Spinal cord (tissue), 9 donors: ENCODE measurements at regions not wholly inside any gene's neighbourhood (a gene's known extent, or its start where the extent isn't known, plus 50 kb on each side); places are given as distances from the start of the nearest gene placed in this dataset.
A peak's percentile ranks its signal among the peaks of the same experiment; 100 is the strongest.

ENCODE experiments used
- DNase-seq, 6 donors: peaks; one replicate each; pipeline versions ENCODE4 v3.0.0 to v3.0.0-alpha.2; 2013 to 2015; ENCODE audit warnings: low spot score in 6 of 6, low read depth in 4 of 6
- H3K27ac ChIP-seq: one replicate; pipeline ENCODE4 v1.5.1; 2013; ENCODE audit warnings: low read depth, low read length, control low read depth
- H3K27me3 ChIP-seq: one replicate; pipeline ENCODE4 v1.6.1; 2013; ENCODE audit warnings: low read length; ENCODE audit not compliant: control insufficient read depth, insufficient read depth
- H3K36me3 ChIP-seq: one replicate; pipeline ENCODE4 v1.6.1; 2013; ENCODE audit warnings: low read length; ENCODE audit not compliant: control insufficient read depth, insufficient read depth
- H3K4me1 ChIP-seq: one replicate; pipeline ENCODE4 v1.6.1; 2013; ENCODE audit warnings: low read length; ENCODE audit not compliant: control insufficient read depth, insufficient read depth
- H3K4me3 ChIP-seq: one replicate; pipeline ENCODE4 v1.5.1; 2013; ENCODE audit warnings: low read depth, low read length, control low read depth
- H3K9me3 ChIP-seq: one replicate; pipeline ENCODE4 v1.6.1; 2013; ENCODE audit warnings: low read length; ENCODE audit not compliant: control insufficient read depth, insufficient read depth
- WGBS: methylation state at CpG from one replicate; pipeline ENCODE4 v1.1.5; 2013; ENCODE audit warnings: missing lambda C conversion rate; ENCODE audit not compliant: insufficient coverage; 5-methylcytosine and 5-hydroxymethylcytosine counted together
- donor health status: healthy.

DNA sequence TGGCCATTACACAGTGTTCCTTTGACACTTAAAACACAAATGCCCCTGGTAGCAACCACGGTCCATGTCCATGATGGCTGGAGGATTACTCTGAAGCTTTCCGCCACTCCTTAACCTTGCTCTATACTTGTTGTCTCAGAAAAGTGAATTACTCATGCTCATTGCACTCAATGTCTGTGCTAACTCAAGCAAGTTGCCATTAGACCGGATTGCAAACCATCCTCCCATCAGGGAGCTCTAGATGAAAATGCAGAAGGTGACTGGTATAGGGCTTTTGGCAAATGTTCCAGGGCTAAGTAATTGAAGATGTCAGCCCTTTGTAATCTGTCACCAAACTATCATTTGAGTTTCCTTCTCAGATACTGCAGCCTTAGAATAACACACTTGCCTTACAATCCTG, 1288.3 kb upstream of the B3GALT2 start:
- Histone ChIP-seq H3K4me1 (no peaks in the 10 kb centered on the region), H3K36me3 (no peaks in the 10 kb centered on the region), H3K4me3 (no peak overlapping the region), H3K9me3 (no peaks in the 10 kb centered on the region), H3K27ac (no peak overlapping the region), H3K27me3 (no peaks in the 10 kb centered on the region)
- DNase-seq = peak in 4 of 6 donors; percentile 7 to 58 (median 30)
- 13% methylated on average over 1 of the region's 3 CpGs for WGBS

DNA sequence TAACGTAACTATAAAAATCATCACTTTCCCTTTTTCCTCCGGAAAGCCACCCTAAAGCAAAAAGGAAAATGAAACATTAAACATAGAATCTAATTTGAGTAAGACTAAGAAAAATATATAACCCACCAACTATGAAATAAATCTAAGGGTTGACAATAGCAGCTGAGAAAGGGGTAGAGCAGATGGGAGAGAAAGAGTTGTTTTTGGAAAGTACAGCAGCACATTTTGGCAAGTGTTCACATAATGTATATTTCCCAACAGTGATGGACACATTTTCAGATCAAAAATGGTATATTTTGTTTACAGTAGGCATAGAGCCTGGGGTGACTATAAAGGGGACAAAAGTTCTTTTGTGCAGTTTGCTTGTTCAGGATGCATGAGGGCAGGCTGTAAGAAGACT, 1287.4 kb upstream of the B3GALT2 start:
- H3K27me3 ChIP-seq = no peaks in the 10 kb centered on the region
- DNase-seq = peak in 1 of 6 donors; percentile 64
- H3K4me3 ChIP-seq = no peak overlapping the region
- H3K4me1 ChIP-seq = no peaks in the 10 kb centered on the region
- no peaks in the 10 kb centered on the region for H3K36me3 ChIP-seq
- H3K9me3 ChIP-seq = no peaks in the 10 kb centered on the region
- H3K27ac ChIP-seq = no peak overlapping the region
- no CpG with 5 or more reads among the region's 2 CpGs for WGBS

DNA sequence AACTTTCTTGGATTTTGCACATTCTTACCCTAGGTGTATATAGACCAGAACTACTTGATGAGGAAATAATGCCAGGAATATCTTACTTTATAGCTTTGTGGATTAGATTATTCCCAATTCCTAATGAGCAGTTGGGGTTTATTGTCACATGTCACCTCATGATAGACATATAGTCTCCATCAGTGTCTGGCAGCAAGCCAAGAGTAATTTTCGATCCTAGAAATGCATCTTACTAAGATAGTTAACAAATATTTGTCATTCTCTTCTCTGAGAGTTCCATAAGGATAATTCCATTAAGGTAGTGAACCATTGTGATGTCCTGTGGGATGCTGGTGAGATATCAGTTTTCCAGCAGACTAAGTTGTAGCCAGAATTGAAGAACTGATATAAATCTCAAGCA, 1282.9 kb upstream of the B3GALT2 start:
- DNase-seq = no peak
- WGBS = no CpG with 5 or more reads among the region's 1 CpG
- Histone ChIP-seq H3K27ac (no peak overlapping the region), H3K4me3 (no peak overlapping the region), H3K4me1 (no peaks in the 10 kb centered on the region), H3K9me3 (no peaks in the 10 kb centered on the region), H3K36me3 (no peaks in the 10 kb centered on the region), H3K27me3 (no peaks in the 10 kb centered on the region)

DNA sequence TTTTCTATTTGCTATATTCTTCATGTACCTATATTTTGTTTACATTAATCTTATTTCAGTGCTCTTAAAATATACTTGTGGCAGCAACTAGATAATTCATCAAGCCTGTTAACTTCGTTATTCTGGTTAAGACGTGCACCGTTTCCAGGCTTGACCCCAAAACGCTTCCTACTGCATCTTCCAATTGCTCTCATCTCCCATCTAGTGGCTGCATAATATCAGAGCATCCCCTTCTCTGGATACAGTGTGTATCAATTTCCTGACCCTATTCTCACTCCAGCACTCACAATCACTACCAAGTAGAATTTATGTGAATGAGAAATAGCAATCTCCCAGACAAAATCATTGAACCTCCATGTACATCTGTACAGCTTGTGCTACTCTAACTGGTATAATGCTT, 1280.3 kb upstream of the B3GALT2 start:
- no peak for DNase-seq
- 27% methylated on average over 3 of the region's 4 CpGs for WGBS
- Histone ChIP-seq H3K36me3 (no peaks in the 10 kb centered on the region), H3K9me3 (no peaks in the 10 kb centered on the region), H3K27me3 (no peaks in the 10 kb centered on the region), H3K4me3 (no peak overlapping the region), H3K27ac (no peak overlapping the region), H3K4me1 (no peaks in the 10 kb centered on the region)

DNA sequence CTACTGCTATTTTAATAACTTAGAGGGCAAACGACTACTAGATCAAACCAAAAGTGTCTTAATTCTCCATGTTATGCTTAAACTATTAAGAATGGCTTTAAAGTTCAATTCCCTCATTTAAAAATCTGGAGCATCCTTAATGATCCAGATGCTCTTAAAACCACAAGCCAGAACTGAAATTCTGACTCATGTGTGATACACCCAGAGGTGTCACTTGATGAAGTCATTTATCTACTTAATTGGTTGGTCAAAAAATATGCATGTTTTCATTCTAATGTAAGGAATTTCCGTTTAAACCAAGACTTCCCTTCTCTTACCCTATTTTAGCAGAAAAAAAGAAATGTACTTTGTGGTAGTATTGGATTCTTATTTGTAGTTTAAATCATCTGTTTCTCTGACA, 1261.2 kb upstream of the B3GALT2 start:
- no peak overlapping the region for H3K4me3 ChIP-seq
- H3K36me3 ChIP-seq = no peaks in the 10 kb centered on the region
- no peaks in the 10 kb centered on the region for H3K9me3 ChIP-seq
- no peak for DNase-seq
- no peaks in the 10 kb centered on the region for H3K27me3 ChIP-seq
- H3K27ac ChIP-seq = no peak overlapping the region
- H3K4me1 ChIP-seq = no peaks in the 10 kb centered on the region
- no CpG with 5 or more reads among the region's 2 CpGs for WGBS

DNA sequence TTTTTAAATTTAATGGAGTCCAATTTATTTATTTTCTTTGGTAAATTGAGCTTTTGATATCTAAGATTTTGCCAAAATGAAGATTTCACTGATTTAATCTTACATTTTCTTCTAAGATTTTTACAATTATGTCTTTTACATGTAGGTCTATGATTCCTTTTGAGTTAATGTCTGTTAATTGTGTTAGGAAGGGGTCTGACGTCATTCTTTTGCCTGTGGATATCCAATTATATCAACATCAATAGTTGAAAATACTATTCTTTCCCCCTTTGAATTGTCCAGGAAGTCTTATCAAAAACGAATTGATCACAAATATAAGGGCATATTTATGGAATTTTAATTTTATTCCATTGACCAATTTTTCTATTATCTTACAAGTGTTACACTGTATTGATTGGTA, 1258.8 kb upstream of the B3GALT2 start:
- no peak for DNase-seq
- H3K9me3 ChIP-seq = no peaks in the 10 kb centered on the region
- WGBS = no CpG with 5 or more reads among the region's 2 CpGs
- H3K4me1 ChIP-seq = no peaks in the 10 kb centered on the region
- no peak overlapping the region for H3K27ac ChIP-seq
- H3K4me3 ChIP-seq = no peak overlapping the region
- H3K27me3 ChIP-seq = no peaks in the 10 kb centered on the region
- H3K36me3 ChIP-seq = no peaks in the 10 kb centered on the region

DNA sequence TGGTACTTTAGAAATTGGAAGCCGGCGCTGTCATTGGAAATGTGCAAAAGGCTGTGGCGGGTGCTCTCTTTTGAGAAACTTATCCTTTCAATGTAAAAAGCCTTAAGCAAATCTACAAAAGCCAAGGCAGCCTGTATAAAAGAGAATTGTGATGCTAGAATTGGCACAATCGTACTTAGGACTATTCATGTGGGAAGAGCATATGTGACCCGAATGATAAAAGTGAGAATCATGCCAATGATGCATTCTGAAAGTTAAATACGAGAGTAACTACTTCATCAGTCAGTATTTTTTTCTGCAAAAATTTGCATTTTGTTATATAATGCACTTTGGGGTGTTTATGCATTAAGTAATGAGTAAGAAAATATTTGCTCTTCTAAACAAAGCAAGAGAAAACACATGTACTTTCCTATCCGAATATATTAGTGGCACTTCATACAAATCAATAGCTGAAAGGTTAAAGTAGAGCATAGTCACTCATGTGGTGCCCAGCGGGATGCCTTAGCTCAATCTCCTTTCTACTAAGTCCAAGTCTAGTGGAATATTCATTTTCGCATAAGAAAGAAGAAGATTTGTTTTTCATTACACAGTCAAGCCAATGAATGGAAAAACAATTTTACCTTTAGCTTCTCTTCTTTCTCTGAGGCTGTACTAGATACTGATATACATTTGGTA, 1256.6 kb upstream of the B3GALT2 start:
- DNase-seq = peak; percentile 46 to 91 (median 59)
- Histone ChIP-seq H3K4me3 (no peak overlapping the region), H3K27me3 (no peaks in the 10 kb centered on the region), H3K27ac (peak overlapping the region; percentile 59), H3K4me1 (no peaks in the 10 kb centered on the region), H3K36me3 (no peaks in the 10 kb centered on the region), H3K9me3 (no peaks in the 10 kb centered on the region)
- no CpG with 5 or more reads among the region's 9 CpGs for WGBS

DNA sequence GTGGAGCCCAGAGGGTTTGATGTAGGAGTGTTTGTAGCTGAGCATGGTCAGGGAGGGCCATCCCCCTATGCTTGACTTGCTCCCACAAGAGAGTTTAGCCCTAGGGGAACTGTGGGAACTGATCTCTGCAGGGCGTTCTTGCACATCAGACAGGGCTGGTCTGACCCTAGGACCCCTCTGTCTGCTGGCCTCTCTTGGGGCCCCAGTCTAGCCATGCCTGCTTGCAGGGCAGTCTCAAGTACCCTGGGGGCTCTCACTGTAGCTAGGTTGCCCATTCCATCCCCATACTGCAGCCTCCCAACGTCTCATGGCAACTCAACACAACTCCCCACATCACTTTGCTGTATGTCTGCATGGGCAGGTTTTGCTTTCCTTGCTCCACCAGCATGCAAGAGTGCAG, 1250.7 kb upstream of the B3GALT2 start:
- 90% methylated on average over 2 of the region's 2 CpGs for WGBS
- DNase-seq = no peak
- Histone ChIP-seq H3K9me3 (no peaks in the 10 kb centered on the region), H3K4me1 (no peaks in the 10 kb centered on the region), H3K4me3 (no peak overlapping the region), H3K27ac (no peak overlapping the region), H3K36me3 (no peaks in the 10 kb centered on the region), H3K27me3 (no peaks in the 10 kb centered on the region)

DNA sequence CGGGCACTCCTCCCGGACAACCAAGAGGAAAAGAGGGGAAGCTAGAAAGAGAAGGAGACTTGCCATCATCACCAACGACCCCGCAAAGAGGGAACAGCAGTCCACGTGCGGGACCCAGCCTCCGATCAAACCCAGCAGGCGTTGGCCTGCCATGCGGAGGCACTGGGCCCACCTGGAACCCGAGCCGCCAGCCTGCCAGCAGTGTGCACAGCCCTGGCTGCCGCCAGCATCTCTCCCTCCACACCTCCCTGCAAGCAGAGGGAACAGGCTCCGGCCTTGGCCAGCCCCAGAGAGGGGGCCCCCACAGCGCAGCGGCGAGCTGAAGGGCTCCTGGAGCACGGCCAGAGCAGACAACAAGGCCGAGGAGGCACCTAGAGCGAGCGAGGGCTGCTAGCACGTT, 1244.7 kb upstream of the B3GALT2 start:
- Histone ChIP-seq H3K4me3 (no peak overlapping the region), H3K4me1 (no peaks in the 10 kb centered on the region), H3K36me3 (peaks cover 3% of the 10 kb centered on the region), H3K9me3 (no peaks in the 10 kb centered on the region), H3K27ac (no peak overlapping the region), H3K27me3 (no peaks in the 10 kb centered on the region)
- DNase-seq = no peak
- WGBS = 92% methylated on average over 15 of the region's 21 CpGs

DNA sequence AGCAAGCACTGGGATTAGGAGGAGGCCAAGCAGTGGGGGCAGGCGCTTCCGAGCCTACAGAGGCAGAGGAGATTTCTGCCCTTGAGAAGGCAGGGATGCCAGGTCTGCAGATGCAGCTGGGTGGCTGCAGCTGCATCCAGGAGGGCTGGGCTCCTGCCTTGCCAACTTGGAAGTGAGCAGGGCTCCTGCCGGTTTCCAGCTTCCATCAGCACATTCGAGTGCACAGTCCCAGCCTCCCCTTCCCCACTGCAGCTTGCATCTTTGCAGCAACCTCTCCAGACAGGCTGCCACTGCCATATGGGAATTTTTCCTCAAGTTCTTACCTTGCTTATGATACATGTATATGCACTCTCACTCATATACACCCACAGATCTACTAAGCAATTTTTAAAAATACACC, 1234.3 kb upstream of the B3GALT2 start:
- Histone ChIP-seq H3K27ac (no peak overlapping the region), H3K27me3 (no peaks in the 10 kb centered on the region), H3K4me1 (no peaks in the 10 kb centered on the region), H3K9me3 (peaks cover 3% of the 10 kb centered on the region), H3K4me3 (no peak overlapping the region), H3K36me3 (no peaks in the 10 kb centered on the region)
- WGBS = 91% methylated on average over 4 of the region's 4 CpGs
- no peak for DNase-seq
